HFFc6 (cell line): ENCODE measurements at regions not wholly inside any gene's neighbourhood (a gene's known extent, or its start where the extent isn't known, plus 50 kb on each side); places are given as distances from the start of the nearest gene placed in this dataset.

Experiments used
- DNase-seq: peaks from one replicate; pipeline ENCODE4 v3.0.0-alpha.2; 2018
- H3K27ac Mint-ChIP-seq: 2 replicates; pipeline ENCODE4 v1.8.0; 2020; ENCODE audit warnings: mild to moderate bottlenecking, mixed read lengths
- H3K27me3 Mint-ChIP-seq: 2 replicates; pipeline ENCODE4 v1.8.0; 2021; ENCODE audit warnings: mild to moderate bottlenecking, moderate library complexity, mixed read lengths; ENCODE audit not compliant: insufficient read depth
- H3K36me3 Mint-ChIP-seq: 2 replicates; pipeline ENCODE4 v1.8.0; 2021; ENCODE audit warnings: low read depth, mixed read lengths
- H3K4me1 Mint-ChIP-seq: 2 replicates; pipeline ENCODE4 v1.8.0; 2020; ENCODE audit warnings: low read depth, mixed read lengths
- H3K4me3 Mint-ChIP-seq: 2 replicates; pipeline ENCODE4 v1.8.0; 2020; ENCODE audit warnings: mild to moderate bottlenecking, moderate library complexity, mixed read lengths
- H3K9me3 Mint-ChIP-seq: 2 replicates; pipeline ENCODE4 v1.8.0; 2020; ENCODE audit warnings: mild to moderate bottlenecking, mixed read lengths
- TF ChIP-seq, protein P1 (sequence below): fragments of 200-600 bp; sonication (generic); IDR thresholded peaks from 2 replicates; pipeline ENCODE4 v1.5.0; 2021; ENCODE audit warnings: antibody characterized with exemption, mild to moderate bottlenecking

DNA sequence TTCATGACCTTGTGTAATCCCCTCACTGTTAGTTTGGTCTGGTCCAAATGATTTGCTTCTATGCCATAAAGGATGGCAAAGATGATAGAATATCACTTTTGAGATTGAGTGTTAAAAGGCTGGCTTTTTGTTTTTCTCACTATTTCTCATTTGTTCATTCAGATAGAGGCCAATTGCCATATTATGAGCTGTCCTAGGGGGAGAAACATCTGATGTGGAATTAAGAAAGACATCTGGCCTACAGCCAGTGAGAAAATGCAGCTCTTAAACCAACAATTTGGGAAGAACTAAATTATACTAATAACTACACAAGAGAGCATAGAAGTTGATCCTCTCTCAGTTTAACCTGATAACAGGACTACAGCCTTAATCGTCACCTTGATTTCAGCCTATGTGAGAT lies 1668.6 kb downstream of the GRIK2 start:
- TF ChIP-seq, protein P1, sequence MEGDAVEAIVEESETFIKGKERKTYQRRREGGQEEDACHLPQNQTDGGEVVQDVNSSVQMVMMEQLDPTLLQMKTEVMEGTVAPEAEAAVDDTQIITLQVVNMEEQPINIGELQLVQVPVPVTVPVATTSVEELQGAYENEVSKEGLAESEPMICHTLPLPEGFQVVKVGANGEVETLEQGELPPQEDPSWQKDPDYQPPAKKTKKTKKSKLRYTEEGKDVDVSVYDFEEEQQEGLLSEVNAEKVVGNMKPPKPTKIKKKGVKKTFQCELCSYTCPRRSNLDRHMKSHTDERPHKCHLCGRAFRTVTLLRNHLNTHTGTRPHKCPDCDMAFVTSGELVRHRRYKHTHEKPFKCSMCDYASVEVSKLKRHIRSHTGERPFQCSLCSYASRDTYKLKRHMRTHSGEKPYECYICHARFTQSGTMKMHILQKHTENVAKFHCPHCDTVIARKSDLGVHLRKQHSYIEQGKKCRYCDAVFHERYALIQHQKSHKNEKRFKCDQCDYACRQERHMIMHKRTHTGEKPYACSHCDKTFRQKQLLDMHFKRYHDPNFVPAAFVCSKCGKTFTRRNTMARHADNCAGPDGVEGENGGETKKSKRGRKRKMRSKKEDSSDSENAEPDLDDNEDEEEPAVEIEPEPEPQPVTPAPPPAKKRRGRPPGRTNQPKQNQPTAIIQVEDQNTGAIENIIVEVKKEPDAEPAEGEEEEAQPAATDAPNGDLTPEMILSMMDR = no peak
- peaks cover 33% of the 10 kb centered on the region for H3K9me3 Mint-ChIP-seq

DNA sequence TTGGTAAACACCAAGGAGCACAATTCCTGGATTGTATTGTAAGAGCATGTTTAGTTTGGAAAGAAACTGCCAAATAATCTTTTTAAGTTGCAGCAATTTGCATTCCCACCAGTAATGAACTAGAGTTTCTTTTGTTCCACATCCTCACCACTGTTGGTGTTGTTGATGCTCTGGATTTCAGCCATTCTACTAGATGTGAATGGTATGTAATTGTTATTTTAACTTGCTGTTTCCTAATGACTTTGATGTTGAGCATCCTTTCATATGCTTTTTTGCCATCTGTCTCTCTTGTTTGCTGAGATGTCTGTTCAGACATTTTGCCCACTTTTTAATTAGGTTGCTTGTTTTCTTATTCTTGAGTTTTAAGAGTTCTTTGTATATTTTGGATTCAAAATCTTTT lies 1654.1 kb downstream of the GRIK2 start:
- Mint-ChIP-seq H3K4me3 (no peak overlapping the region), H3K4me1 (no peaks in the 10 kb centered on the region), H3K27me3 (no peaks in the 10 kb centered on the region), H3K27ac (no peak overlapping the region), H3K36me3 (no peaks in the 10 kb centered on the region), H3K9me3 (peaks cover 16% of the 10 kb centered on the region)
- DNase-seq = no peak
- TF ChIP-seq, protein P1 = no peak

More for the DNA sequence above, 1668.6 kb downstream of the GRIK2 start:
- Mint-ChIP-seq H3K36me3 (no peaks in the 10 kb centered on the region; the same call in 1 of the 2 replicates), H3K27ac (no peak overlapping the region), H3K4me1 (no peaks in the 10 kb centered on the region), H3K27me3 (no peaks in the 10 kb centered on the region), H3K4me3 (no peak overlapping the region)
- no peak for DNase-seq

DNA sequence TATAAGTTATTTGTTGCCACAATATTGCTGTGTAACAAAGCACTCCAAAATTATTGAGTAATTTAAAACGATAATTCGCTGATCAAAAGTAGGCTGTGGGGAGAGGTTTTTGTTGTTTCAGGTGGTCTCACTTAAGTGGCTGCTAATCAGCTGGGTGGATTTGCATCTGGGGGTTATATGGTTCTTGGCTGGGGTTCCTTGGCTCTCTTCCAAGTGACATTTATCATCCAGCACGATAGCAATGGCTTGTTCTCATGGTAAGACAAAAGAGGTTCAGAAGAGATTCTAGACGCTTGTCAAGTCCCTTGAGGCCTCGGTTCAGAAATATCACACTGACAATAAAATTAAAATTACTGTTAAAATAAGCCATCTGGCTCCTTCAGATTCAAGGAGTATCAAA lies 1648.8 kb downstream of the GRIK2 start:
- H3K4me3 Mint-ChIP-seq = no peak overlapping the region

DNA sequence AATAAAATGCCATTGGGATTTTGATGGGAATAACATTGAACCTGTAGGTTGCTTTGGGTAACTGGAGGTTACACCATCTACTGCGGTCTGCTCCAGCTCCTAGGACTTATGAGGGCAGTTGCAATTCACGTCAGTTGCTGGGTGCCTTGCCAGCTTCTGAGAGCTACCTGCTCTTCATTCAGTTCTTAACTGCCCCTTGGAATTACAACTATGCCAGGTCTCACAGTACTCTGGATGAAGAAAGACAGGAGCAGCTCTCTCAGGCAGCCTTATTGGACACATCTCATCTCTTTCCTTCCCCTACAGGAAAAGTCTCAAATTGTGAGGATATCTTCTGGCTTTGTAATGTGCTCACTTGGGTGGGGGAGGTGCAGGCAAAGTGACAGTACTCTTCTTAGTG lies 1643.3 kb downstream of the GRIK2 start:
- Mint-ChIP-seq H3K4me1 (no peaks in the 10 kb centered on the region), H3K4me3 (no peak overlapping the region), H3K36me3 (no peaks in the 10 kb centered on the region; the same call in 1 of the 2 replicates), H3K27me3 (no peaks in the 10 kb centered on the region; the same call in 1 of the 2 replicates), H3K27ac (no peak overlapping the region), H3K9me3 (peaks cover 14% of the 10 kb centered on the region)
- no peak for DNase-seq
- TF ChIP-seq, protein P1 = no peak

More for the DNA sequence above, 1648.8 kb downstream of the GRIK2 start:
- H3K36me3 Mint-ChIP-seq = no peaks in the 10 kb centered on the region
- TF ChIP-seq, protein P1 = no peak
- no peaks in the 10 kb centered on the region for H3K4me1 Mint-ChIP-seq
- no peaks in the 10 kb centered on the region for H3K27me3 Mint-ChIP-seq
- H3K27ac Mint-ChIP-seq = no peak overlapping the region
- H3K9me3 Mint-ChIP-seq = peaks cover 5% of the 10 kb centered on the region; the same call in 1 of the 2 replicates
- no peak for DNase-seq

DNA sequence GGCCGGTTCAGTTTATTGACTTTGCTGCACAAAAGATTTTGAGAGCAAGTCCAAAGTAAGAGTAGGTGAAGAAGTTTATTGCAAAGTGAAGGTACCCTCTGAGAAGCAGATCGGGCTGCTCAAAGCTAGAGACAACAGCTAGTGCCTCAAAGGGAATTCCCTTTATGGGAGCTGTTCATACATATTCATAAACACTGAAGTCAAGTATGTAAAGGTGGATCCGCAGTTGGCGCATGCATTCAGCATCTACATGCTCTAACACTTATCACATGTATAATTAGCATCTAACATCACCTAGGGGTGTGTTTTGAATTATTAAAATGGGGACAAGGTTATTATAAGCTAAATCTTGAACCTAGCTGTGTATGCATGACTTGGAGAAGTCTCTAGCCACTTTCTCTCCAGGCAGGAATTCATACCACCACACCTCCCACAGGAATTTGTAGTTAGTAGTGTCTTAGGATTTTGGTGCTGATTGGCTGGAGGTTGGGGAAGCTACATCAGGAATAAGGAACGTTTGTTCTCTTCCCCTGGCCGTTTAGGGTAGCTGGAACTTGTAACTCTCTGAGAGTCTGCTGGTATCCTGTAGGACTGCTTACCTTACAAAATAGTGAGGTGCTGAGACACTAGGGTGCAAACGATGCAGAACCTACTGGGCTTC lies 1633.9 kb downstream of the GRIK2 start:
- H3K36me3 Mint-ChIP-seq = no peaks in the 10 kb centered on the region

More for the DNA sequence above, 1633.9 kb downstream of the GRIK2 start:
- Mint-ChIP-seq H3K4me3 (no peak overlapping the region), H3K4me1 (no peaks in the 10 kb centered on the region), H3K27me3 (no peaks in the 10 kb centered on the region), H3K9me3 (no peaks in the 10 kb centered on the region; the same call in none of the 2 replicates), H3K27ac (no peak overlapping the region)
- TF ChIP-seq, protein P1 = no peak
- DNase-seq = no peak
